NB4 (cell line): ENCODE measurements at regions not wholly inside any gene's neighbourhood (a gene's known extent, or its start where the extent isn't known, plus 50 kb on each side); places are given as distances from the start of the nearest gene placed in this dataset.

Experiments used
- DNase-seq: peaks from one replicate; pipeline ENCODE4 v3.0.0; 2010; ENCODE audit warnings: low read depth
- H3K4me3 ChIP-seq: one replicate; pipeline ENCODE4 v1.5.1; 2011; ENCODE audit warnings: mild to moderate bottlenecking, low read depth, low read length, moderate library complexity
- CTCF ChIP-seq: IDR thresholded peaks from one replicate; pipeline ENCODE4 v1.5.1; 2012; ENCODE audit warnings: low read depth, low read length
- MYC ChIP-seq: IDR thresholded peaks from 2 replicates; pipeline ENCODE4 v1.6.1; 2011; ENCODE audit warnings: low read depth, low read length
- POLR2A ChIP-seq: IDR thresholded peaks from 2 replicates; pipeline ENCODE4 v1.6.1; 2011; ENCODE audit warnings: mild to moderate bottlenecking; ENCODE audit not compliant: insufficient read length; ENCODE audit errors: extremely low read depth
- TF ChIP-seq, protein P1 (sequence below): IDR thresholded peaks from 2 replicates; pipeline ENCODE4 v1.6.1; 2011; ENCODE audit warnings: low read depth, low read length

DNA sequence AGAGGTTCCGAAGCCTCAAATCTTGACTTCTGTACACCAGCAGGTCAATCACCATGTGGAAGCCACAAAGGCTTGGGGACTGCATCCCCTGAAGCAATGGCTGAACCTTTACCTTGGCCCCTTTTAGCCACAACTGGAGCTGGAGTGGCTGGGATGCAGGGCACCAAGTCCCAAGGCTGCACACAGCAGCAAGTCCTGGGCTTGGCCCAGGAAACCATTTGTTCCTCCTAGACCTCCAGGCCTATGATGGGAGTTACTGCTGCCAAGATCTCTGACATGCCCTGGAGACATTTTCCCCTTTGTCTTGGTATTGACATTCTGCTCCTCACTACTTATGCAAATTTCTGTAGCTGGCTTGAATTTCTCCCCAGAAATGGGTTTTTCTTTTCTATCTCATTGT is 285.9 kb downstream of the ASXL3 start:
- H3K4me3 ChIP-seq = no peak overlapping the region
- no peak for DNase-seq
- TF ChIP-seq MYC = no peak
- TF ChIP-seq, protein P1, sequence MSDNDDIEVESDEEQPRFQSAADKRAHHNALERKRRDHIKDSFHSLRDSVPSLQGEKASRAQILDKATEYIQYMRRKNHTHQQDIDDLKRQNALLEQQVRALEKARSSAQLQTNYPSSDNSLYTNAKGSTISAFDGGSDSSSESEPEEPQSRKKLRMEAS = no peak
- no peak for TF ChIP-seq POLR2A
- no peak for TF ChIP-seq CTCF

DNA sequence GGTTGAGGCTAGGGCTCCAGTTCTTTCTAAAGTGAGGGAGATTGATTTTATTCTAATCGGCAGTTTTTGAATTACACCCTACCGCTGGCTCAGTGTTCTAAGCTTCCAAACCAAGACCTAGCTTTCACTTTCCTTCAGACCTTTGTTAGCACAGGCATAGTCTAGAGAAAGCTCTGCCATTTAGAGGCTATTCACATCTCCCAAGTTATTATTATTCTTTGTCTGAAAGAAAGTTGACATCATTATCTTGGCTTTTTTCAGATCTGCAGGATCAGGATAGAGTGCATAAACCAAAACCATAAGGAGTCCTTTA is 276.8 kb downstream of the ASXL3 start:
- H3K4me3 ChIP-seq = no peak overlapping the region
- no peak for DNase-seq
- TF ChIP-seq MYC = no peak

DNA sequence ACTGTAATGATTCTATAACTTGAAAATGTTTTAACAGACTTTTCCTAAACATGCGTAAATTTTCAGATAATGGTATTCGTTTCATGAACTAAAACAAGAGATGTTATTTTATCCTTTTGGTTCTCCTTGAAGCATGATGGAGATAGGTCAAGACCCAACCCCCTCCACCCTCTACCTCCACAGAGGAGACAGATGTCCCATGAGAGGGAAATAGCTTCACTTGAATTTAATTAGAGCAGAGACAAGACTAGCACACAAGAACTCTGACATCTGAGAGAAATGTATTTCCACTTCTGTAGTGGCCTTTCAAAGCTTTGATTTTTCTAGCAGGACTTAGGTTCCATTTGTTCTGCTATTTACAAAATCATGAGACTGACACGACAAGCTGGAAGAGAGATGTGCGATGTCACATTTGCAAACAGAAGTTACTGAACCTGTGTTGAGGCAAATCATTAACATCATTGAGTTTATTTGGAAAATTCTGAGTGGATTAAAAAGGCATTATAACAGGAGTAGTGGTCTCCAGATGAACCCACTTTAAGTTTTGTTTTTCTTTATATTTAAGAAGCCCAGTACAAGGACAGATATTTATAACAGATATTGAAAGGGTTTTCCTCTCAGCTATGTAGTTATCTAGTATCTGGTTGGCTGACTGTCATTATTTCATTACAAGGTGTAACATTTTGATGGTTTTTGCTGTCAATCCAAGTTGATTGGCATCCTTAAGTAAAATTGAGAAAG is 276.2 kb downstream of the ASXL3 start:
- no peak for DNase-seq
- no peak overlapping the region for H3K4me3 ChIP-seq
- TF ChIP-seq, protein P1 = no peak
- no peak for TF ChIP-seq CTCF
- TF ChIP-seq MYC = no peak
- no peak for TF ChIP-seq POLR2A

DNA sequence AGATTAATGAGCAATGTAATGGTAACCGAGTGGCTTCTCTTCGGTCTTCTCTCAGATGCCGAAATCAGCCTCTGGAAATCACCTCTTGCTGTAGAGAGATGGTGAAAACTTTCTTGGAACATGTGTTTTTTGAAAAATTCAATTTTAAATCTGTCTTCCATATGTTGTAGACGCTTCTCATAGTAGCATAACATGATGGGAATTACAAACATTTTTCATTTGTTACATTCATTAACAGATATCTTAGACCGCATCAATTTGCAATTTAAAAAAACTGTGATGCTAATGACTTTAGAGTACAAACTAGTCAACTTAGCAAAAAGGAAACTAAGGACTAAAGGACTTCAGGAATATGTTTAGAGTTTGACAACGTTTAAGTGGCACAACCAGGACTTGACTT is 275.2 kb downstream of the ASXL3 start:
- TF ChIP-seq MYC (no peak), CTCF (no peak), POLR2A (no peak)
- TF ChIP-seq, protein P1 = no peak
- DNase-seq = no peak
- no peak overlapping the region for H3K4me3 ChIP-seq

DNA sequence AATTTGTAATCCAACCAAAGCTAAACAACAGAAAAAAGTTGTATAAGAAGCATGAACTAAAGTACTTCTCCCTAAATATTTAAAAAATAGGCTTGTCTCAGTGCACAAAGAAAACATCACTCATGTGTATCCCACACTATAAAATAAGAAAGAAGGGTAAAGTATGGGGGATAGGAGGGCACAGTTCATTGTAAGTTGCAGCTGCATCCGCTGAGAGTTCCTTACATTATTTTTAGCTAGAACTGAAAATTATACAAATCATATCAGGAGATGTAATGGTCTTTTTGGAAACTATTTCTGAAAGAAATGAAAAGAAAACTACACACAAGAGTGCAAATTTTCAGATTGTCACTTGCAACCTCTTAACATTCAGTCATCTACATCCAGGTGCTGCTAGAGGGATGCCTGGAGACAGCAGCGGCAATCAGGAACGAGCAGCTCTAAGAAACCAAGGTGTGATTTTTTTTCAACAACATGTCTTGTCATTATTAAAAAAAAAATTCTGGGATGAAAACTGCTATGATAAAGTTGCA is 273.6 kb downstream of the ASXL3 start:
- no peak for TF ChIP-seq MYC
- TF ChIP-seq CTCF = no peak
- TF ChIP-seq POLR2A = no peak
- TF ChIP-seq, protein P1 = no peak
- no peak for DNase-seq
- no peak overlapping the region for H3K4me3 ChIP-seq

DNA sequence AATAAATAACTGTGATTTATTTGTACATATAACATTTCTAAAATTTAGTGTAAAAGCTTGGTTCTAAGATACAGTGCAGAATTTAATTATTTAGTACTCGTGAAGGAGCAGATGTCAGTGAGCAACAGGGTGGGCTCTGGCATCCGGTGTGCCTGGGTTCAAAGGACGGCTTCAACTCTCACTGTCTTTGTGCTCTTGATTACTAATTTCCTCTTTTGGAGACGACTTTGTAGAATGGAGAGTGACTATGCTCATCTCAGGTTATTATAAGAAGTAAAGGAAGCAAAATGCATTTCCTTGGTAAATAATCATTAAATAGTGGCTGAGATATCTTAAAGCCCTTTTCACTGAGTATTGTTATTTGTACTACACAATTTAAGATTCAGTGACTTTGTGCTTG is 271.7 kb downstream of the ASXL3 start:
- H3K4me3 ChIP-seq = no peak overlapping the region
- no peak for DNase-seq
- TF ChIP-seq CTCF (no peak), POLR2A (no peak), MYC (no peak)
- TF ChIP-seq, protein P1 = no peak
